ENCODE measurements at regions not wholly inside any gene's neighbourhood (a gene's known extent, or its start where the extent isn't known, plus 50 kb on each side); places are given as distances from the start of the nearest gene placed in this dataset.

GRCh38 chr7:12820777-12821176 lies 133.3 kb downstream of the ARL4A start:
- H3K9me3 ChIP-seq (ENCODE audit: control insufficient read depth in 4 of 4, low read length in 3 of 4): no peaks in the 10 kb centered on the region
- no peak overlapping the region for H3K9ac ChIP-seq (ENCODE audit: low read depth in 1 of 2, low read length in 2 of 2)

DNA sequence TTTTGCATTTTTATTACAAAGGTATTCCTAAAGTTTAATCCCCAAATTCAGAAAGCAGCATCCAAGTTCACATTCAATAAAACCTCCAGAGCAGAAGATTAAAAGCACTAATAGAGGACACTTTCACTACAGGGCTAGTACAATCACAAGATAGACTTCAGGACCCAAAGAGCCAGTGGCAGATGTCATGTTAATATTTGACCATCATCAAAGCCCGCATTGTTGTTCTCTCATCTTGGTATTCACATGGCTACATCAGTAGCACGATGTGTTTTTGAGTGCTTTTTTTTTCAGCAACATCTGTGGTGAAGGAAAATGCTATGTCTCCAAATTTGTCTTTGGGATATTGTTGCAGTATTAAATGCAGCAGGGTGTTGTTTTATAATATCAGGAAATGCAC lies 134.3 kb downstream of the ARL4A start:
- no peak overlapping the region for H3K9ac ChIP-seq (ENCODE audit: low read depth in 1 of 2, low read length in 2 of 2)
- H3K27me3 ChIP-seq (ENCODE audit: control insufficient read depth in 4 of 4, insufficient read depth in 4 of 4, low read length in 3 of 4): no peaks in the 10 kb centered on the region
- H3K9me3 ChIP-seq (ENCODE audit: control insufficient read depth in 4 of 4, low read length in 3 of 4): no peaks in the 10 kb centered on the region
- H3K4me1 ChIP-seq (ENCODE audit: control insufficient read depth in 4 of 4, insufficient read depth in 4 of 4, low read length in 3 of 4): no peaks in the 10 kb centered on the region
- no peaks in the 10 kb centered on the region for H3K36me3 ChIP-seq (ENCODE audit: control insufficient read depth in 4 of 4, insufficient read depth in 3 of 4, low read depth in 1 of 4, low read length in 3 of 4)
- TF ChIP-seq HNF4G (IDR thresholded peaks at IDR 0.05) (no peak), MAX (IDR thresholded peaks at IDR 0.05) (no peak), SP1 (IDR thresholded peaks at IDR 0.05) (no peak), REST (IDR thresholded peaks at IDR 0.05) (no peak), EGR1 (IDR thresholded peaks at IDR 0.05; ENCODE audit: low read depth in 2 of 2) (no peak), GABPA (IDR thresholded peaks at IDR 0.05 in 1 of 2, conservative IDR thresholded peaks at IDR 0.05 in 1 of 2) (no peak), NR2F2 (IDR thresholded peaks at IDR 0.05) (no peak), TAF1 (conservative IDR thresholded peaks at IDR 0.05) (no peak), JUND (IDR thresholded peaks at IDR 0.05) (no peak), ZBTB33 (IDR thresholded peaks at IDR 0.05) (no peak), FOXA1 (IDR thresholded peaks at IDR 0.05) (no peak)
- TF ChIP-seq, protein P1, sequence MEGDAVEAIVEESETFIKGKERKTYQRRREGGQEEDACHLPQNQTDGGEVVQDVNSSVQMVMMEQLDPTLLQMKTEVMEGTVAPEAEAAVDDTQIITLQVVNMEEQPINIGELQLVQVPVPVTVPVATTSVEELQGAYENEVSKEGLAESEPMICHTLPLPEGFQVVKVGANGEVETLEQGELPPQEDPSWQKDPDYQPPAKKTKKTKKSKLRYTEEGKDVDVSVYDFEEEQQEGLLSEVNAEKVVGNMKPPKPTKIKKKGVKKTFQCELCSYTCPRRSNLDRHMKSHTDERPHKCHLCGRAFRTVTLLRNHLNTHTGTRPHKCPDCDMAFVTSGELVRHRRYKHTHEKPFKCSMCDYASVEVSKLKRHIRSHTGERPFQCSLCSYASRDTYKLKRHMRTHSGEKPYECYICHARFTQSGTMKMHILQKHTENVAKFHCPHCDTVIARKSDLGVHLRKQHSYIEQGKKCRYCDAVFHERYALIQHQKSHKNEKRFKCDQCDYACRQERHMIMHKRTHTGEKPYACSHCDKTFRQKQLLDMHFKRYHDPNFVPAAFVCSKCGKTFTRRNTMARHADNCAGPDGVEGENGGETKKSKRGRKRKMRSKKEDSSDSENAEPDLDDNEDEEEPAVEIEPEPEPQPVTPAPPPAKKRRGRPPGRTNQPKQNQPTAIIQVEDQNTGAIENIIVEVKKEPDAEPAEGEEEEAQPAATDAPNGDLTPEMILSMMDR (IDR thresholded peaks at IDR 0.05; ENCODE audit: low read depth, low read length, missing input control): no peak
- no peak for DNase-seq (ENCODE audit: low spot score)
- WGBS: 49% methylated on average over 2 of the region's 2 CpGs
- H3K4me3 ChIP-seq (ENCODE audit: low read depth in 1 of 3, low read length in 3 of 3): no peak overlapping the region
- no peak overlapping the region for H3K27ac ChIP-seq (ENCODE audit: low read depth in 1 of 2, low read length in 2 of 2)

More at GRCh38 chr7:12820777-12821176, 133.3 kb downstream of the ARL4A start:
- H3K27me3 ChIP-seq (ENCODE audit: control insufficient read depth in 4 of 4, insufficient read depth in 4 of 4, low read length in 3 of 4): no peaks in the 10 kb centered on the region
- no peak for DNase-seq (ENCODE audit: low spot score)
- no peak overlapping the region for H3K27ac ChIP-seq (ENCODE audit: low read depth in 1 of 2, low read length in 2 of 2)
- H3K4me1 ChIP-seq (ENCODE audit: control insufficient read depth in 4 of 4, insufficient read depth in 4 of 4, low read length in 3 of 4): no peaks in the 10 kb centered on the region
- WGBS: 79% methylated on average over 3 of the region's 3 CpGs
- H3K36me3 ChIP-seq (ENCODE audit: control insufficient read depth in 4 of 4, insufficient read depth in 3 of 4, low read depth in 1 of 4, low read length in 3 of 4): no peaks in the 10 kb centered on the region
- H3K4me3 ChIP-seq (ENCODE audit: low read depth in 1 of 3, low read length in 3 of 3): no peak overlapping the region
- TF ChIP-seq REST (IDR thresholded peaks at IDR 0.05): no peak

Data from liver (tissue), 8 donors.